ENCODE measurements at regions not wholly inside any gene's neighbourhood (a gene's known extent, or its start where the extent isn't known, plus 50 kb on each side); places are given as distances from the start of the nearest gene placed in this dataset.

DNA sequence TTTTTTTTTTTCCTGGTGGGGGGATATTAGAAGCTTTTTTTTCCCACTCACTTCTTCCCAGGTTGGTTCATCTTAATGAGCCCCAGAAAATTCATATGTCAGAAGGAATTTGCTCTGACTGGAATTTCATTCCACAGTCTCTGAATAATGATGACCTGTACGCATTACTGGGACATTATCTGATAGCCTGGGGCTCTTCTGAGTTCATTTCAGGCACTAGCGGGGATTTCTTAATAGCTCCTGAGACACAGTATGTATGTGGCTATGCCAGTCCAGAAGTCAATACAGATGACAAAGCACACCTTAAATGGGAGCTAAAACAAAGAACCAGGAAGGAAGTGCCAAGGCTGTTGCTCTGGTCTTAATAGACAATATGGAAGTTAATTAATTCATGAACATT lies 295.2 kb upstream of the IGFBP7 start:
- ChIA-PET CTCF (interaction anchor here (0.5 kb wide), 1 partner anchor 817 kb away, joined by 3 read pairs; no protein-coding TSS in a partner anchor), POLR2A (no interaction called here), SMC1A (ENCODE audit: uncharacterized antibody, unreplicated experiment) (no interaction called here), RAD21 (ENCODE audit: unreplicated experiment) (no interaction called here)
- Histone ChIP-seq H2AFZ (ENCODE audit: control insufficient read depth, low read depth, low read length) (no peak overlapping the region), H3K27me3 (replicated peaks in 1 of 2; ENCODE audit: control insufficient read depth in 2 of 2, insufficient read depth in 2 of 2, low read length in 1 of 2) (no peaks in the 10 kb centered on the region), H3K4me2 (ENCODE audit: control insufficient read depth, insufficient read depth) (no peak overlapping the region), H3K9ac (ENCODE audit: control insufficient read depth, insufficient read depth, low read length) (no peak overlapping the region), H3K9me3 (replicated peaks; ENCODE audit: control insufficient read depth, insufficient read depth, low read length) (no peaks in the 10 kb centered on the region), H3K79me2 (ENCODE audit: control insufficient read depth, insufficient read depth, low read length) (no peaks in the 10 kb centered on the region), H3K27ac (ENCODE audit: control insufficient read depth, insufficient read depth) (no peak overlapping the region), H3K4me1 (ENCODE audit: control insufficient read depth, insufficient read depth, low read length) (no peaks in the 10 kb centered on the region), H3K4me3 (no peak overlapping the region), H3K36me3 (ENCODE audit: control insufficient read depth in 2 of 2, insufficient read depth in 2 of 2, low read length in 1 of 2) (no peaks in the 10 kb centered on the region), H4K20me1 (ENCODE audit: control insufficient read depth, insufficient read depth) (no peaks in the 10 kb centered on the region)
- no TSS peak for BruUV-seq (replicated peaks)
- DNase-seq (ENCODE audit: low read depth, low spot score) (no peak), ATAC-seq (no peak), FAIRE-seq (no peak)
- in situ Hi-C loops (cut with MboI): no loop called here
- WGBS (ENCODE audit: insufficient coverage, insufficient replicate concordance, low lambda C conversion rate, missing lambda C conversion rate): 46% methylated on average over 2 of the region's 2 CpGs
- TF ChIP-seq MXI1 (IDR thresholded peaks at IDR 0.05; ENCODE audit: low read depth, low read length) (no peak), SMAD5 (IDR thresholded peaks at IDR 0.05; ENCODE audit: low read depth) (no peak), NFXL1 (IDR thresholded peaks at IDR 0.05; ENCODE audit: borderline replicate concordance) (no peak), SPI1 (IDR thresholded peaks at IDR 0.05; ENCODE audit: borderline replicate concordance, insufficient read depth, low read depth, low read length) (no peak), JUNB (IDR thresholded peaks at IDR 0.05) (no peak), MTA3 (IDR thresholded peaks at IDR 0.05; ENCODE audit: borderline replicate concordance, low read length) (no peak), MTA2 (IDR thresholded peaks at IDR 0.05; ENCODE audit: low read depth) (no peak), ESRRA (IDR thresholded peaks at IDR 0.05; ENCODE audit: low read length) (no peak), NR2F1 (conservative IDR thresholded peaks at IDR 0.05) (no peak), EGR1 (IDR thresholded peaks at IDR 0.05; ENCODE audit: borderline replicate concordance in 1 of 2, low read depth in 2 of 2, low read length in 2 of 2) (no peak), ZNF274 (IDR thresholded peaks at IDR 0.05; ENCODE audit: insufficient read depth, insufficient read length) (no peak), ZBTB33 (IDR thresholded peaks at IDR 0.05) (no peak), HCFC1 (IDR thresholded peaks at IDR 0.05; ENCODE audit: low read length) (no peak), BCL11A (IDR thresholded peaks at IDR 0.05; ENCODE audit: low read depth, low read length) (no peak), FOXM1 (IDR thresholded peaks at IDR 0.05; ENCODE audit: low read depth, low read length) (no peak)
- TF ChIP-seq, protein P1, sequence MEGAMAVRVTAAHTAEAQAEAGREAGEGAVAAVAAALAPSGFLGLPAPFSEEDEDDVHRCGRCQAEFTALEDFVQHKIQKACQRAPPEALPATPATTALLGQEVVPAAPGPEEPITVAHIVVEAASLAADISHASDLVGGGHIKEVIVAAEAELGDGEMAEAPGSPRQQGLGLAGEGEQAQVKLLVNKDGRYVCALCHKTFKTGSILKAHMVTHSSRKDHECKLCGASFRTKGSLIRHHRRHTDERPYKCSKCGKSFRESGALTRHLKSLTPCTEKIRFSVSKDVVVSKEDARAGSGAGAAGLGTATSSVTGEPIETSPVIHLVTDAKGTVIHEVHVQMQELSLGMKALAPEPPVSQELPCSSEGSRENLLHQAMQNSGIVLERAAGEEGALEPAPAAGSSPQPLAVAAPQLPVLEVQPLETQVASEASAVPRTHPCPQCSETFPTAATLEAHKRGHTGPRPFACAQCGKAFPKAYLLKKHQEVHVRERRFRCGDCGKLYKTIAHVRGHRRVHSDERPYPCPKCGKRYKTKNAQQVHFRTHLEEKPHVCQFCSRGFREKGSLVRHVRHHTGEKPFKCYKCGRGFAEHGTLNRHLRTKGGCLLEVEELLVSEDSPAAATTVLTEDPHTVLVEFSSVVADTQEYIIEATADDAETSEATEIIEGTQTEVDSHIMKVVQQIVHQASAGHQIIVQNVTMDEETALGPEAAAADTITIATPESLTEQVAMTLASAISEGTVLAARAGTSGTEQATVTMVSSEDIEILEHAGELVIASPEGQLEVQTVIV (IDR thresholded peaks at IDR 0.05; ENCODE audit: borderline replicate concordance, partially characterized antibody): no peak
- TF ChIP-seq, protein P2, sequence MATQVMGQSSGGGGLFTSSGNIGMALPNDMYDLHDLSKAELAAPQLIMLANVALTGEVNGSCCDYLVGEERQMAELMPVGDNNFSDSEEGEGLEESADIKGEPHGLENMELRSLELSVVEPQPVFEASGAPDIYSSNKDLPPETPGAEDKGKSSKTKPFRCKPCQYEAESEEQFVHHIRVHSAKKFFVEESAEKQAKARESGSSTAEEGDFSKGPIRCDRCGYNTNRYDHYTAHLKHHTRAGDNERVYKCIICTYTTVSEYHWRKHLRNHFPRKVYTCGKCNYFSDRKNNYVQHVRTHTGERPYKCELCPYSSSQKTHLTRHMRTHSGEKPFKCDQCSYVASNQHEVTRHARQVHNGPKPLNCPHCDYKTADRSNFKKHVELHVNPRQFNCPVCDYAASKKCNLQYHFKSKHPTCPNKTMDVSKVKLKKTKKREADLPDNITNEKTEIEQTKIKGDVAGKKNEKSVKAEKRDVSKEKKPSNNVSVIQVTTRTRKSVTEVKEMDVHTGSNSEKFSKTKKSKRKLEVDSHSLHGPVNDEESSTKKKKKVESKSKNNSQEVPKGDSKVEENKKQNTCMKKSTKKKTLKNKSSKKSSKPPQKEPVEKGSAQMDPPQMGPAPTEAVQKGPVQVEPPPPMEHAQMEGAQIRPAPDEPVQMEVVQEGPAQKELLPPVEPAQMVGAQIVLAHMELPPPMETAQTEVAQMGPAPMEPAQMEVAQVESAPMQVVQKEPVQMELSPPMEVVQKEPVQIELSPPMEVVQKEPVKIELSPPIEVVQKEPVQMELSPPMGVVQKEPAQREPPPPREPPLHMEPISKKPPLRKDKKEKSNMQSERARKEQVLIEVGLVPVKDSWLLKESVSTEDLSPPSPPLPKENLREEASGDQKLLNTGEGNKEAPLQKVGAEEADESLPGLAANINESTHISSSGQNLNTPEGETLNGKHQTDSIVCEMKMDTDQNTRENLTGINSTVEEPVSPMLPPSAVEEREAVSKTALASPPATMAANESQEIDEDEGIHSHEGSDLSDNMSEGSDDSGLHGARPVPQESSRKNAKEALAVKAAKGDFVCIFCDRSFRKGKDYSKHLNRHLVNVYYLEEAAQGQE (IDR thresholded peaks at IDR 0.05; ENCODE audit: low read depth, low read length): no peak
- intact Hi-C loops (cut with micrococcal nuclease; ENCODE audit: unreplicated experiment): no loop called here

Data from GM12878 (cell line).